Stimulated activated CD8-positive, alpha-beta memory T cell treated with anti-CD3 and anti-CD28 coated beads, Interleukin-7, amount 100 ng/mL, for 24 hours (primary cell): ENCODE measurements at regions not wholly inside any gene's neighbourhood (a gene's known extent, or its start where the extent isn't known, plus 50 kb on each side); places are given as distances from the start of the nearest gene placed in this dataset.

ENCODE experiments used
- DNase-seq: peaks from one replicate; pipeline ENCODE4 v3.0.0-alpha.2; 2020; ENCODE audit warnings: low read depth

DNA sequence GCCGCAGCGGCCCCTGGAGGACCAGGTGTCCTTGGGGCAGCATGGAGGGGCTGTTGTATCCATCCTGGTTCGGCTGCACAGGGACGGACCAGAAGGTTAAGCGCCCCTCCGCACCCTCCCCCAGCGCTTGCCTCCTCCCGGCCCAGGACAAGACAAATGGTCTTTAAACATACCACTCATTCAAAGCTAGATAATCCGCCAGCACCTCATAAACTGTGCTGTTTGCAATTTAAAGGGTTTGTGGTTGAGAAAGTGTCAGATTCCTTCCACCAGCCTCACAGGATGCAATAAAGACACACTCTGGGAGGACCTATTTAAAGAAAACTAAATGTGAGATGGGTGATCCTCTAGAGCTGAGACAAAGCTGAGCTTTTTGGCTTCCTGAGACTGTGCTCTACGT lies 426.2 kb upstream of the EEF2KMT start:
- no peak for DNase-seq

- no peak for DNase-seq
These were observed 418.5 kb upstream of the EEF2KMT start for GRCh38 chr16:5516115-5516514.

- DNase-seq: no peak
These were observed 414.4 kb upstream of the EEF2KMT start for GRCh38 chr16:5512014-5512413.

DNA sequence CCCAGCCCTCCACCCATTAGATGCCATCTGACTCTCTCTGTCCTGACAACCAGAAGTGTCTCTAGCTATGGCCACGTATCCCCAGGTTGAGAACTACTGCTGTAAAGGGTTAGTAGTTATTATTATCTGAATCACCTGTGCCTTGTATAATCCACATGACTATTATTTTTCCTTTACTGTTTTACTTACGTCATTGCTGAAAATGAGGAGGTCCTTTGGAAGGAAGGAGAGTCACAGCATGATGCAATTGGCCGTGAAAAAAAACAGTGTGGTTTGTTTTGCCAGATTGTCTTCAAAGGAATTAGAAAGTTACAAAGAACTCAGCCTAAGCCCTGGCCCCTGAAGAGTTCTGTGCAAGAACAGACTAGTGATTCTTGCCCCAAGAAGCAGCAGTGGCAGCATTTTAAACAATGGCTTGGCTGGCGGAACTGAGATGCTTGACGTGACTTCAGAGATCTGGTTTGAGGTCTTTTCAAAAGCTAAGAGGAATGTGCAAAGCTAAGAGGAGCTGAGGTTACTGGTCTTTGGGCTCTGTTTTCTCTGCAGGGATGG lies 413.3 kb upstream of the EEF2KMT start:
- DNase-seq: no peak

- DNase-seq: no peak
These were observed 412.2 kb upstream of the EEF2KMT start for GRCh38 chr16:5509794-5510193.

GRCh38 chr16:5509336-5509735 lies 411.7 kb upstream of the EEF2KMT start:
- DNase-seq: no peak

GRCh38 chr16:5508371-5508770 lies 410.8 kb upstream of the EEF2KMT start:
- DNase-seq: no peak

GRCh38 chr16:5506021-5506420 lies 408.4 kb upstream of the EEF2KMT start:
- DNase-seq: no peak

GRCh38 chr16:5505091-5505887 lies 407.7 kb upstream of the EEF2KMT start:
- DNase-seq: no peak

DNA sequence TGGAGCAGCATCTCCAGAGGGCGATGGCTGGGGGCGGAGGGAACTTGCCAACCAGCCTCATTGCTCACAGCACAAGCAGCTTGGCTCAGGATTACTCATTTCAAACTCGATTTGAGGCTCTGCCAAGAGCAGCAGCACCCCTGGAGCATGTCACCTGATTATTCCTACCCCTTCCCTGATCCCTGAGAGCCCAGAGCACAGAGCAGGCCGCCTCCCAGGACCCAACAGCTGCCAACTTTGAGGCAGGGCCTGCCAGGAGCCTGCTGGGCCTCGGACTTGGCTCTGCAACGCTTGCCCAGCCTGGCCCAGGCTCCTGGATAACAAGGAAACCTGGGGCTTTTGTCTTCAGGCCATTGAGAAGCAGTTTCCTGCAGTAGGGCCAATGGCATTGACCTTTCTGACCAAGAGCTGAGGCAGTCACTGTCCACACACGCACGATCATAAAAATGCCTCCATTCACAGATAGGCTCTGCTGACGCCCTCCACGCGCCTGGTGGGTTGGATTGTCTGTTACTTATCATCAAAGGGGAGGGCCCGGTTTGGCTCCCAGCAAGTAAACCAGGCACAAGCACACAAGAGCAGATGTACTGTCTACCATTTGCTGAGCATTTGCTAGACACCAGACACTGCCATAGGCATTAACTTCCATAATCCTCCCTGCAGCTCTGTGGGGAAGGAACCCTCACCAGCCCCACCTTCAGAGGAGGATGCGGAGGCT lies 406.6 kb upstream of the EEF2KMT start:
- DNase-seq: no peak

- no peak for DNase-seq
These were observed 405.3 kb upstream of the EEF2KMT start for GRCh38 chr16:5502944-5503343.

DNA sequence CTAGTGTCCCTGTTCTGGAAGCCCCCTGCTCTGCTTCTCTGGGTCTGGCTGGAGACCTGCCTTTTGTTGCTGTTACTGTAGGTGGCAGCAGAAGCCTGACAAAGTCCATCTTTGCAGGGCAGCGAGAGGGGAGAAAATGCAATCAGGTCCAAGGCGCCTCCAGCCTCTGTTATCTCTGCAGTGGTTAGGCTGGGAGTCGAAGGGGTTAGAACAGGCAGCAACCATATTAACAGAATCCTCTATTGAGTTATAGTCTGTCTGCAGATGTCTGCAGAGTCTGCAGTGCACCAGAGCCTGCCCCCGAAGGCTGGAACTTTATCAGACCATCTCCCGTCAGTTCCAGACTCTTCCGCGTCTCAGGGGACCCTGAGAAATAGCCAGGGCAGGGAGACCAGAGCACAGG lies 404.9 kb upstream of the EEF2KMT start:
- no peak for DNase-seq

GRCh38 chr16:5500526-5500925 lies 402.9 kb upstream of the EEF2KMT start:
- DNase-seq: no peak

DNA sequence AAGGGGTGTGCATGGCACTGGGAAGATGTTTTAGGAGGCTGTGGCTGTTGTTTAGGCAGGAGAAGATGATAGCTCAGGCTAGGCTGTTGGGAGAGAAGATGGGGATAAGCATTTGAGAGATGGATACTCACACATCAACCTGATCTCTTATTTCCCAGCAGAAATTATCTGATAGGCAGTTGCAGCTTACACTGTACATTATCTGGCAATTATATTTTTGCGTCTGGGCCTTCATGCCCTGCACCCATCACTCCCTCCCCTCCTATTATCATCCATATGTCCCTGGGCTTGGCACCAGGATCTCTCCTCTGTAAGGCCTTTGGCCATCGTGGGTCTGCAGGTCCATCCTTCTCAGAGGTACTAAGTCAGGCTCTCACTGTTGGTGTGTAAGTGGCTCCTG lies 401.0 kb upstream of the EEF2KMT start:
- no peak for DNase-seq

DNA sequence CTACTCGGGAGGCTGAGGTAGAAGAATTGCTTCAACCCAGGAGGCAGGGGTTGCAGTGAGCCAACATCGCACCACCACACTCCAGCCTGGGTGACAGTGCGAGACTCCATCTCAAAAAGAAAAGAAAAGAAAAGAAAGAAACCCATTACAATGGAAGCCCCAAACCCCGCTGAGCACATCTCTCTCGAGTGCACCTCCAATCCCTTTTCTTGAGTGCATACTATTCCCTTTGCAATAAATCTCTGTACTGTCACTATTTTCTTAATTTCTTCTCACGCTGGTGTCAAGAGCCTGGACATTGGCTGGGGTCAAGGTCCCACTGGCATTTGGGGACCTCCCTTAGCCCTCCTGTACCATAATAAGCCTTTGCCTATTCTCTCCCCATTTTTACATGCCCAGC lies 398.4 kb upstream of the EEF2KMT start:
- DNase-seq: no peak

DNA sequence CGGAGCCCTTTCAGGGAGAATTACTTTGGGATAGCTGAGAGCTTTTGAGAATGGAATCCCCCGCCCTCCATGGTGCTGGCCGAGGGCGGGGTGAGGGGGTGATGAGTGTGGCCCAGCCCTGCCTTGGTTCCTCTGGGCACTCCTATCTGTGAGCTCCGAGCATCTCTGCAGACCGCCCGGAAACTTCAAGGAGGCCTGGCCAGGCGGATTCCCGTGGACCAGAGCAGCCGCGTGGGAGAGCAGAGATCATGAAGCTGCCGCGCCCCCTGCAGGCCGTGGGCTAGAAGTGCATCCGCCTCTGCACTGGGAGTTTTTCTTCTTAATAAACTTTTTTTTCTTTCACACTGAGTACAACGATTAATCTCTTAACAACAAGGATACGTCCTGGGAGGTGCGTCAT lies 392.9 kb upstream of the EEF2KMT start:
- no peak for DNase-seq

DNA sequence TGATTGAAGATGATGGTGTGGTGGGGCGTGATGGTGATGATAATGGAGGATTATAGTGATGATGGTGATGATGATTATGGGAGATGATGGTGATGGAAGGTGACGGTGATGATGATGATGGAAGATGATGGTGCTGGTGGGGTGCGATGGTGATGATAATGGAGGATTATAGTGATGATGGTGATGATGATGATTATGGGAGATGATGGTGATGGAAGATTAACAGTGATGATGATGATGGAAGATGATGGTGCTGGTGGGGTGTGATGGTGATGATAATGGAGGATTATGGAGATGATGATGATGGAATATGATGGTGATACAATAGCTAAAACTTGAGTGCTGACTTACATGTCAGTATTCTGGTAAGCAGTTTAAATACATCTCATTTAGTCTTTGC lies 391.0 kb upstream of the EEF2KMT start:
- no peak for DNase-seq

DNA sequence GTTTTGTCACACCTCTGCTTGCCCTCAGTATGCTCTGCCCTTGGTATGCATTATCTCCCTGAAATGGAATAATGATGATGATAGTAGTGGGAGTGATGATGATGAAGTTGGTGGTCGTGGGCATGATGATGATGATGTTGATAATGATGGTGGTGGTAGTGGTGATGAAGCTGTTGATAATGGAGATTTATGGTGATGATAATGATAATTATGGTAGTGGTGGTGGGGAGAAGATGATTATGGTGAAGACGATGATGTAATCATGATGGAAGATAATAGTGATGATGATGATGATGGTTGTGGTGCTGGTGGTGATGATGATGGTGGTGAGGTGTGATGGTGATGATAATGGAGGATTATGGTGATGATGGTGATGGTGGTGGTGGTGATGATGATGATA lies 390.1 kb upstream of the EEF2KMT start:
- no peak for DNase-seq

DNA sequence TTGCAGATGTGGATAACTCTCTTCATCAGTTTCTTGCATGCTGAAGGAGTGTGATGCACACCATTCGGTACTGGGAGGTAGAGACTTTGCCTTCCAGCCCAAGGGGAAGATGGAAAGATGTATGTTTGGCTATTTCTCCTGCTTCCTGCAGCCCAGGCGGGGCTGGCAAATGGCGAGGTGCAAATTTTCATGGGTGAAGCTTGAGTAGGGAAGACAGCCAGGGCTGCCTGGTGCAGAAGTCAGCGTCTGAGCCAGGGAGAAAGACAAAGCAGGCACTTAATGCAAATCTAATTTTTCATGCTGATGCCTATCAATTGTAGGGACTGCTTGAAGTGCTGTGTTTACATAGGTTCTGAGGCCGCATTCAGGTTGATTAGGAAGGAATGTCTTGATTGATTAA lies 384.7 kb upstream of the EEF2KMT start:
- no peak for DNase-seq

DNA sequence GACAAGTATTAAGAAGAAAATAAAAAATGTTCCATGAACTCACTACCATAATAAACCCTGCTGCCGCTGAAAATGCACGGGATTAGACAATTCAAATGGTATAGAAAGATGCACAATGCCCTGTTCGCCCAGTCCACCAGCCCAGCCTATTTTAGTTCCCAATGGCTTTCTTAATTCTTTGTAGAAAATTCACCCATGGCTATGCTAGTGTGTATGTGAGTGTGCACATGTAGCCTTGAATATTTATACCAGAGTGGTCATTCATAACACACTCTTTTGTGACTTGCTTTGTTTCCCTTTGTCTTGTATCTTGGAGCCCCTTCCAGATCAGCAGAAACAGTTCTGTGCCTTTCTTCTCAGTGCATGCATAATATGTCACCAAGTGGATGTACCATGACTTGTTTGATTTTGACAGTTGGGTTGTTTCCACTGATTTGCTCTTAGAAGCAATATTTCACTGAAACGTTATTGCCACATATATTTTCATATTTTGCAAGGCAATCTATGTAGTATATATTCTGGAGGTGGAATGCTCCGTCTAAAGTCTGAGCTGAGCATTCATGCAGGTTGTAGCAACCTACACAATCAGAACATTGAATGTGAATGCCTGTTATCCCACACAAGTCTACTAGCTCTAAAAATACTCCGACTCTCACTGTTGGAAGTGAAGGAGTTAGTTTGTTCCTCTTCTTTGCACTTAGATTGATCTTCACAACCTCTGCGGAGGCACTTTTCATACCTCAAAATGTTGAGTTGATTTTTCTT lies 383.0 kb upstream of the EEF2KMT start:
- DNase-seq: no peak

- DNase-seq: no peak
These were observed 382.3 kb upstream of the EEF2KMT start for GRCh38 chr16:5479926-5480325.

GRCh38 chr16:5478036-5478435 lies 380.4 kb upstream of the EEF2KMT start:
- no peak for DNase-seq

DNA sequence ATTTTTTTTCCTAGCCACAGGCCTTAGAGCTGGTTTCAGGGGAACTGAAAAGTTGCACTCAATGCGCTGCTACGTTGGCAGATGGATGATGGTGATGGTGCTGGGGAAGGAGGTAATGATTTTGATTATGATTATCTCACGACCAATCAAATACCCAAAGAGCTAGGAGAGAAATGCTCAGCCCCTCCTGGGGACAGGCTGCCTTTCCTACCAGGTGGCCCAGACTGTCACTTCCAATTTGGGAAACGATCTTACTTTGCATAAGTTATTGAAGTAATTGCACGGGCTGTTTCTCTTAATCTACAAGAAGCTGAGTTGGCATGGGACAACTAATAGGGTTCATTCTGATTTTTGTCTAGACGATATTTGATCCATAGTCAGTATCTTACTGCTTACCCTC lies 379.7 kb upstream of the EEF2KMT start:
- no peak for DNase-seq
